Prostate gland (tissue), 2 donors: ENCODE measurements at regions not wholly inside any gene's neighbourhood (a gene's known extent, or its start where the extent isn't known, plus 50 kb on each side); places are given as distances from the start of the nearest gene placed in this dataset.

ENCODE experiments used
- DNase-seq: peaks from one replicate; pipeline ENCODE4 v3.0.0-alpha.2; 2019; ENCODE audit warnings: low spot score
- H3K27ac ChIP-seq, 2 donors: fragments of 200-600 bp; sonication (generic); 2 replicates each; pipeline ENCODE4 v1.5.1; 2017 to 2019
- H3K27me3 ChIP-seq: fragments of 200-600 bp; sonication (generic); replicated peaks from 2 replicates; pipeline ENCODE4 v1.5.1; 2019; ENCODE audit not compliant: insufficient read depth
- H3K36me3 ChIP-seq, 2 donors: fragments of 200-600 bp; sonication (generic); 1 replicate in 1 of 2; 2 replicates in 1 of 2; pipeline versions ENCODE4 v1.5.1 to v1.8.1; 2017 to 2019
- H3K4me1 ChIP-seq: fragments of 200-600 bp; sonication (generic); replicated peaks from 2 replicates; pipeline ENCODE4 v1.5.1; 2019
- H3K4me3 ChIP-seq, 2 donors: fragments of 200-600 bp; sonication (generic); 2 replicates each; pipeline ENCODE4 v1.5.1; 2017 to 2019
- H3K9me3 ChIP-seq: fragments of 200-600 bp; sonication (generic); 2 replicates; pipeline ENCODE4 v1.5.1; 2017
- POLR2A ChIP-seq: fragments of 450-650 bp; IDR thresholded peaks from one replicate; pipeline ENCODE4 v1.6.1; 2016; ENCODE audit warnings: antibody characterized with exemption, mild to moderate bottlenecking
- POLR2AphosphoS5 ChIP-seq: sonication (generic); formaldehyde crosslinking; IDR thresholded peaks from one replicate; pipeline ENCODE4 v1.6.1; 2017; ENCODE audit warnings: antibody characterized with exemption
- WGBS: methylation state at CpG from one replicate; pipeline ENCODE4 v1.1.5; 2018; 5-methylcytosine and 5-hydroxymethylcytosine counted together
- intact Hi-C: fragments of 100-400 bp; cut with DNase I; formaldehyde crosslinking; loops from one replicate; pipeline ENCODE4 v1.14.2; 2022
- TF ChIP-seq, protein P1 (sequence below), 4 experiments: fragments of 200-600 bp in 2 of 4; fragments of 450-650 bp in 2 of 4; sonication (generic) in 2 of 4; IDR thresholded peaks; 1 replicate in 3 of 4; 2 replicates in 1 of 4; pipeline ENCODE4 v1.5.1; 2016 to 2019; ENCODE audit warnings: antibody characterized with exemption in 4 of 4, mild to moderate bottlenecking in 2 of 4, moderate library complexity in 2 of 4

DNA sequence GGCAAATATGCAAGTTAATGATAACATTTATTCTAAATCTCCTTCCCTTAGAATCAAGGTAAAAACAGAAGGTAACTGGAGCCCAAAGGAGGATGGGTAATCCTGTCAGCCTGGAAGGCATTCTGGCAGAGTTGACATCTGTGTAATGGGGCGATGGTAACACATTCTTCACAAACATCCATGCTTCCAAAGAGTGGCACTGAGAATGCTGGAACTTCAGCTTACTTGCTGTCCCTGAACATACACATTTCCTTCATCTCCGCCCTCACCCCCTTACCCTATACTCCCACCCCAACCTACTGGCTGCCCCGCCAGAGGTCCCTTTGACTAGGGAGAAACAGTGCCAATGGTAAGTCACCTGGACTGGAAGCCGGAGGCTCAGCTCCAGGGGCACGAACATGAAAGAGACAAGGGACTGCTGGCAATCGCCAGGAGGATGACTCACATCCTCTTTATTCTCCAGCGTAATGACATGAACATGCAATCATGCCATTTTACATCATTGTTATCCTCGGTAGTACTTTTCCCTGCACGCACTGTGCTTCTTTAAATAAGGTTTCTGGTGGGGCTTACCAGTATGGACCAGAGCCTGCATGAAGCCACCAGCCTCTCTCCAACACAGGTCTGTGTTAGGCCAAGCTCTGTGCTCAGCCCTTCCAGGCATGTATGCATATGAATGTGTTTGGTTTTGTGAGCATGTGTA, 694.2 kb upstream of the TENM3 start:
- no peak for DNase-seq
- intact Hi-C loops: no loop called here
- TF ChIP-seq POLR2A (no peak), POLR2AphosphoS5 (no peak)
- TF ChIP-seq, protein P1, sequence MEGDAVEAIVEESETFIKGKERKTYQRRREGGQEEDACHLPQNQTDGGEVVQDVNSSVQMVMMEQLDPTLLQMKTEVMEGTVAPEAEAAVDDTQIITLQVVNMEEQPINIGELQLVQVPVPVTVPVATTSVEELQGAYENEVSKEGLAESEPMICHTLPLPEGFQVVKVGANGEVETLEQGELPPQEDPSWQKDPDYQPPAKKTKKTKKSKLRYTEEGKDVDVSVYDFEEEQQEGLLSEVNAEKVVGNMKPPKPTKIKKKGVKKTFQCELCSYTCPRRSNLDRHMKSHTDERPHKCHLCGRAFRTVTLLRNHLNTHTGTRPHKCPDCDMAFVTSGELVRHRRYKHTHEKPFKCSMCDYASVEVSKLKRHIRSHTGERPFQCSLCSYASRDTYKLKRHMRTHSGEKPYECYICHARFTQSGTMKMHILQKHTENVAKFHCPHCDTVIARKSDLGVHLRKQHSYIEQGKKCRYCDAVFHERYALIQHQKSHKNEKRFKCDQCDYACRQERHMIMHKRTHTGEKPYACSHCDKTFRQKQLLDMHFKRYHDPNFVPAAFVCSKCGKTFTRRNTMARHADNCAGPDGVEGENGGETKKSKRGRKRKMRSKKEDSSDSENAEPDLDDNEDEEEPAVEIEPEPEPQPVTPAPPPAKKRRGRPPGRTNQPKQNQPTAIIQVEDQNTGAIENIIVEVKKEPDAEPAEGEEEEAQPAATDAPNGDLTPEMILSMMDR (IDR thresholded peaks at IDR 0.05): no peak
- Histone ChIP-seq H3K9me3 (no peaks in the 10 kb centered on the region), H3K36me3 (no peaks in the 10 kb centered on the region), H3K27ac (no peak overlapping the region), H3K4me1 (no peaks in the 10 kb centered on the region), H3K4me3 (no peak overlapping the region), H3K27me3 (no peaks in the 10 kb centered on the region)
- WGBS: 57% methylated on average over 9 of the region's 9 CpGs

DNA sequence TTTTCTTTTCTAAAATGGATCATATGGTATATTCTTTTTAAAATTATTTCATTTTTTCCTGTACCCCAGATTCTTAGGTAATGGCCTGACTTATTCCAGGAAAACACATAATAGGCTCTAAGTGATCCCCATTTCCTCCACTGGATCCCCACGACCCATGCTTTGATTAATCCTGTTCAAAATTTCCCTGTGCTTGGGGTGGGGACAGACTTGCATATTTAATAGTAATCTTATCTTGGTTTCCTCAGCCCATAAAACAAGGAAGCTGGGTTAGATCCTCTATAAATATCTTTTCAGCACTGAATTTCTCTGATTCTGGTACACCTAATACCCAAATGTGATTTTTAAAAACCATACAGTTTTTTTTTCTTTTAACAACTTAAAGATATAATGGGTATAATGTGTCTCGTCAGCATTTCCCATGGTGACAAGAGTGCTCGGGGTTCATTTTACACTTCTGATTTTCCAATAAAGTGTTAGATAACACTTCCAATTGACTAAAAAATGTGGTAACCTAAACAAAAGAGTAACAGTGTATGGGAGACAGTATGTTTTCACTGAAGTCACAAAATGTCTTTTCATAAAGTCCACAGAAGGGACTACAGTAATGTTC, 693.5 kb upstream of the TENM3 start:
- Histone ChIP-seq H3K4me1 (no peaks in the 10 kb centered on the region), H3K4me3 (no peak overlapping the region), H3K36me3 (no peaks in the 10 kb centered on the region), H3K27ac (no peak overlapping the region), H3K9me3 (no peaks in the 10 kb centered on the region), H3K27me3 (no peaks in the 10 kb centered on the region)
- WGBS: 55% methylated on average over 3 of the region's 3 CpGs
- TF ChIP-seq POLR2A (no peak), POLR2AphosphoS5 (no peak)
- TF ChIP-seq, protein P1 (IDR thresholded peaks at IDR 0.05): no peak
- no peak for DNase-seq
- intact Hi-C loops: no loop called here

DNA sequence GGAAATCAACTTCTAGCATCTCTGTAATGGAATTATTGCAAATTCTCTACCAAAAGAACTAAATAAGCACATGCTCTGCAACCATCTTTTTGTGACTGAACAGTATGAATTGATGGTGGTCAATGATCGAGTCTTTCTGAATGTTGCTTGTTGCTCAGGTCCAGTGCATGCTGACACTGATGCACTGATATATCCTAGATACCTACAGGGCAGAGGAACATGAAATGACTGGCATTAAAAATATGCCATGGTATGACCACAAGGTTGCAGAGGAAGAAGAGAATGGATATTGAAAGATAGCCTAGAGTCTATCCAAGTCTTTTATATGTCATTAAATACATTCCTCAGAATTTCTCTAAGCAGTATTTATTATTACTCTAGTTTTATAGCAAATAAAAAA, 692.8 kb upstream of the TENM3 start:
- Histone ChIP-seq H3K27me3 (no peaks in the 10 kb centered on the region), H3K4me1 (no peaks in the 10 kb centered on the region), H3K27ac (no peak overlapping the region), H3K4me3 (no peak overlapping the region), H3K9me3 (no peaks in the 10 kb centered on the region), H3K36me3 (no peaks in the 10 kb centered on the region)
- intact Hi-C loops: no loop called here
- no peak for DNase-seq
- TF ChIP-seq POLR2AphosphoS5 (no peak), POLR2A (no peak)
- TF ChIP-seq, protein P1 (IDR thresholded peaks at IDR 0.05): no peak
- WGBS: 50% methylated on average over 1 of the region's 1 CpG

DNA sequence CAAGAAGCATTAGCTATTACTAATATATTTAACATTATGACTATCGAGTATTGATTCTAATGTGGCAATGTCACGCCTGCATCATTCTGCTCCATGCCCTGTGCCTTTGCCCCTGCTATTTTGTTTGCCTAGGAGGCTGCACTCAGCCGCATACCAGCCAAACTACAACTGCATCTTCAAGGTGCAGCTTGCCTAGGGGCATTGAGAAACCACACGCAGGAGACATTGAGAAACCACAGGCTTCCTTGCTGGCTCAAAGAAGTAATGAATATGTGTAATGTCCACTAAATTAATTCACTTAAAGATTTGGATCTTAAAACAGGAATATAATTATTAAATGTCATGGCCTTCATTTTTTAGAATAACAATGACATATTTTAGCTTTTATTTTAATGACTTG, 683.6 kb upstream of the TENM3 start:
- intact Hi-C loops: loop anchor here (10.0 kb wide), 1 partner anchor 1245 kb away; no protein-coding TSS in a partner anchor
- Histone ChIP-seq H3K36me3 (no peaks in the 10 kb centered on the region), H3K4me3 (no peak overlapping the region), H3K27me3 (no peaks in the 10 kb centered on the region), H3K4me1 (no peaks in the 10 kb centered on the region), H3K9me3 (no peaks in the 10 kb centered on the region), H3K27ac (no peak overlapping the region)
- 63% methylated on average over 4 of the region's 4 CpGs for WGBS
- TF ChIP-seq POLR2A: no peak
- TF ChIP-seq POLR2AphosphoS5: no peak
- TF ChIP-seq, protein P1 (IDR thresholded peaks at IDR 0.05): no peak
- no peak for DNase-seq

DNA sequence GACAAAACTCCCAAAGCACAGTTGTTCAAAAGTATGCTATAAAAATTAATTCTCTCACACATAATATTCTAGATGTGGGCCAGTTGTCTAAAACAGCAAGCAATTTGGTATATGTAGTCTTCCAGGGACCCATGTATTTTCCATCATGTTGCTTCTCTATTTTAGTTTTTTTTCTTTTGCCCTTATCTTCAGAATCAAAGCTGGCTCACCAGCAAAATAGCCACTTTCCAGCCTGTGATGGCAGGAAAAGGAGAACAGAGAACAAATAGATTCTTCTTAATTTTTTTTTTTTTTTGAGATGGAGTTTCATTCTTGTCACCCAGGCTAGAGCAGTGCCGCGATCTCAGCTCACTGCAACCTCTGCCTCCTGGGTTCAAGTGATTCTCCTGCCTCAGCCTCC, 680.8 kb upstream of the TENM3 start:
- TF ChIP-seq POLR2A: no peak
- no peak for TF ChIP-seq POLR2AphosphoS5
- TF ChIP-seq, protein P1 (IDR thresholded peaks at IDR 0.05): no peak
- intact Hi-C loops: loop anchor here (10.0 kb wide), 1 partner anchor 1242 kb away; no protein-coding TSS in a partner anchor
- H3K4me1 ChIP-seq: no peaks in the 10 kb centered on the region
- 78% methylated on average over 2 of the region's 2 CpGs for WGBS
- no peak overlapping the region for H3K27ac ChIP-seq
- H3K4me3 ChIP-seq: no peak overlapping the region
- no peaks in the 10 kb centered on the region for H3K36me3 ChIP-seq
- no peaks in the 10 kb centered on the region for H3K9me3 ChIP-seq
- no peak for DNase-seq
- H3K27me3 ChIP-seq: no peaks in the 10 kb centered on the region
